Spleen (tissue), 11 donors: ENCODE measurements at regions not wholly inside any gene's neighbourhood (a gene's known extent, or its start where the extent isn't known, plus 50 kb on each side); places are given as distances from the start of the nearest gene placed in this dataset.
"Not testable (repeated sequence)": the region's sequence is repeated elsewhere in the genome, so short reads cannot be mapped to it uniquely, and the experiment has no call there.

ENCODE experiments used
- DNase-seq: peaks from one replicate; pipeline ENCODE4 v3.0.0-alpha.2; 2020
- H3K27ac ChIP-seq, 8 donors: fragments of 200-600 bp; sonication (generic) in 7 of 8; 1 replicate in 4 of 8; 2 replicates in 4 of 8; pipeline versions ENCODE4 v1.5.0 to v1.8.0; 2016 to 2021; ENCODE audit warnings: inconsistent platforms in 4 of 8, mild to moderate bottlenecking in 4 of 8, moderate library complexity in 1 of 8
- H3K27me3 ChIP-seq, 7 donors: fragments of 200-600 bp; sonication (generic) in 6 of 7; replicated peaks in 1 of 7; 1 replicate in 4 of 7; 2 replicates in 3 of 7; pipeline versions ENCODE4 v1.5.0 to v1.8.0; 2016 to 2021; ENCODE audit warnings: inconsistent platforms in 3 of 7, mild to moderate bottlenecking in 1 of 7
- H3K36me3 ChIP-seq, 6 donors: fragments of 200-600 bp; sonication (generic) in 5 of 6; 1 replicate in 4 of 6; 2 replicates in 2 of 6; pipeline versions ENCODE4 v1.5.0 to v1.8.0; 2016 to 2021; ENCODE audit warnings: inconsistent platforms in 2 of 6
- H3K4me1 ChIP-seq, 6 donors: fragments of 200-600 bp; sonication (generic) in 5 of 6; 1 replicate in 3 of 6; 2 replicates in 3 of 6; pipeline versions ENCODE4 v1.5.0 to v1.8.0; 2016 to 2021; ENCODE audit warnings: inconsistent platforms in 3 of 6
- H3K4me3 ChIP-seq, 8 donors: fragments of 200-600 bp; sonication (generic) in 7 of 8; 1 replicate in 4 of 8; 2 replicates in 4 of 8; pipeline versions ENCODE4 v1.5.0 to v1.8.0; 2016 to 2021; ENCODE audit warnings: inconsistent platforms in 4 of 8, mild to moderate bottlenecking in 4 of 8, moderate library complexity in 2 of 8
- H3K9me3 ChIP-seq, 8 donors: fragments of 200-600 bp; sonication (generic) in 7 of 8; 1 replicate in 4 of 8; 2 replicates in 4 of 8; pipeline versions ENCODE4 v1.5.0 to v1.8.0; 2016 to 2021; ENCODE audit warnings: inconsistent platforms in 4 of 8
- POLR2A ChIP-seq, 3 donors: fragments of 450-650 bp; IDR thresholded peaks; one replicate each; pipeline ENCODE4 v1.5.1; 2017; ENCODE audit warnings: antibody characterized with exemption in 3 of 3, mild to moderate bottlenecking in 1 of 3
- POLR2AphosphoS5 ChIP-seq, 3 donors: sonication (generic); formaldehyde crosslinking; IDR thresholded peaks; one replicate each; pipeline ENCODE4 v1.5.1; 2017; ENCODE audit warnings: antibody characterized with exemption in 3 of 3
- WGBS, 5 donors: extraction: QIAGEN DNeasy Blood & Tissue Kit in 3 of 5; methylation state at CpG; one replicate each; pipeline versions ENCODE4 v1.1.5 to v1.1.7; 2013 to 2018; 5-methylcytosine and 5-hydroxymethylcytosine counted together
- intact Hi-C: fragments of 100-400 bp; cut with DNase I; formaldehyde crosslinking; loops from one replicate; pipeline ENCODE4 v1.15.0; 2023; ENCODE audit warnings: low total_unique reads
- TF ChIP-seq, protein P1 (sequence below), 11 experiments: fragments of 200-600 bp in 7 of 11; fragments of 450-650 bp in 4 of 11; sonication (generic) in 4 of 11; IDR thresholded peaks in 8 of 11; conservative IDR thresholded peaks in 3 of 11; 1 replicate in 7 of 11; 2 replicates in 4 of 11; pipeline versions ENCODE4 v1.4.0 to v1.8.0; 2016 to 2021; ENCODE audit warnings: antibody characterized with exemption in 11 of 11, inconsistent platforms in 4 of 11, mild to moderate bottlenecking in 1 of 11
- donor health status: healthy with polysubstance abuse.
- donor health status: DM: no; HTN: no; CAD: no; lungs with moderate emphysema.
- donor health status: DM: no; HTN: no; CAD: no.
- donor health status: Bipolar disorder and iron deficiency.
- donor health status: healthy.
- donor health status: DM: no; HTN: no; CAD: no.
- donor health status: DM: yes; HTN: yes; CAD: no.

GRCh38 chr11:23884341-23884740 is 612.5 kb upstream of the LUZP2 start:
- TF ChIP-seq POLR2A (IDR thresholded peaks at IDR 0.05) (no peak), POLR2AphosphoS5 (IDR thresholded peaks at IDR 0.05) (no peak)
- TF ChIP-seq, protein P1, sequence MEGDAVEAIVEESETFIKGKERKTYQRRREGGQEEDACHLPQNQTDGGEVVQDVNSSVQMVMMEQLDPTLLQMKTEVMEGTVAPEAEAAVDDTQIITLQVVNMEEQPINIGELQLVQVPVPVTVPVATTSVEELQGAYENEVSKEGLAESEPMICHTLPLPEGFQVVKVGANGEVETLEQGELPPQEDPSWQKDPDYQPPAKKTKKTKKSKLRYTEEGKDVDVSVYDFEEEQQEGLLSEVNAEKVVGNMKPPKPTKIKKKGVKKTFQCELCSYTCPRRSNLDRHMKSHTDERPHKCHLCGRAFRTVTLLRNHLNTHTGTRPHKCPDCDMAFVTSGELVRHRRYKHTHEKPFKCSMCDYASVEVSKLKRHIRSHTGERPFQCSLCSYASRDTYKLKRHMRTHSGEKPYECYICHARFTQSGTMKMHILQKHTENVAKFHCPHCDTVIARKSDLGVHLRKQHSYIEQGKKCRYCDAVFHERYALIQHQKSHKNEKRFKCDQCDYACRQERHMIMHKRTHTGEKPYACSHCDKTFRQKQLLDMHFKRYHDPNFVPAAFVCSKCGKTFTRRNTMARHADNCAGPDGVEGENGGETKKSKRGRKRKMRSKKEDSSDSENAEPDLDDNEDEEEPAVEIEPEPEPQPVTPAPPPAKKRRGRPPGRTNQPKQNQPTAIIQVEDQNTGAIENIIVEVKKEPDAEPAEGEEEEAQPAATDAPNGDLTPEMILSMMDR (IDR thresholded peaks at IDR 0.05 in 8 of 11, conservative IDR thresholded peaks at IDR 0.05 in 3 of 11), result no peak
- H3K4me1 ChIP-seq, result no peaks in the 10 kb centered on the region
- intact Hi-C loops, result no loop called here
- no peaks in the 10 kb centered on the region for H3K27me3 ChIP-seq
- H3K27ac ChIP-seq, result no peak overlapping the region
- H3K36me3 ChIP-seq, result no peaks in the 10 kb centered on the region
- H3K9me3 ChIP-seq, result peaks cover 0 to 9% (median 1%) of the 10 kb centered on the region in 8 donors
- H3K4me3 ChIP-seq, result no peak overlapping the region
- no peak for DNase-seq

GRCh38 chr11:23885801-23886200 is 611.1 kb upstream of the LUZP2 start:
- H3K9me3 ChIP-seq, result peaks cover 0 to 8% (median 0%) of the 10 kb centered on the region in 8 donors
- H3K4me1 ChIP-seq, result no peaks in the 10 kb centered on the region
- H3K36me3 ChIP-seq, result no peaks in the 10 kb centered on the region
- no peak overlapping the region for H3K4me3 ChIP-seq
- no peak overlapping the region for H3K27ac ChIP-seq
- TF ChIP-seq, protein P1 (IDR thresholded peaks at IDR 0.05 in 8 of 11, conservative IDR thresholded peaks at IDR 0.05 in 3 of 11), result no peak
- TF ChIP-seq POLR2A (IDR thresholded peaks at IDR 0.05), result no peak
- H3K27me3 ChIP-seq, result no peaks in the 10 kb centered on the region
- 66 to 90% (median 73%) methylated on average over 2 of the region's 2 CpGs for WGBS, 5 donors
- intact Hi-C loops, result no loop called here
- DNase-seq, result no peak

DNA sequence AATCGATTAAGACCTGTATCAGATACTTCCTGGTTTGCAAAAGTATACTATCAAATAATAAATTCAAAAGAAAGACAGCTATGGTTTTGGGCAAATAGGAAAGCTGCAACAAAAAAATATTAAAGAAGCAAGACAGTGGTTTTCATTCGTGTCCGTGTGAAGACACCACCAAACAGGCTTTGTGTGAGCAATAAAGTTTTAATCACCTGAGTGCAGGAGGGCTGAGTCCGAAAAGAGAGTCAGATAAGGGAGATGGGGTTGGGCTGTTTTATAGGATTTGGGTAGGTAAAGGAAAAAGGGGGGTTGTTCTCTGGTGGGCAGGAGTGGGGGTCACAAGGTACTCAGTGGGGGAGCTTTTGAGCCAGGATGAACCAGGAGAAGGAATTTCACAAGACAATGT is 609.7 kb upstream of the LUZP2 start:
- H3K36me3 ChIP-seq, H3K27me3 ChIP-seq, H3K27ac ChIP-seq, intact Hi-C loops, DNase-seq, H3K4me3 ChIP-seq, H3K4me1 ChIP-seq: not testable (repeated sequence)
- H3K9me3 ChIP-seq, result peaks cover 0 to 11% (median 0%) of the 10 kb centered on the region in 8 donors
- 80 to 90% (median 84%) methylated on average over 4 of the region's 4 CpGs for WGBS, 5 donors

DNA sequence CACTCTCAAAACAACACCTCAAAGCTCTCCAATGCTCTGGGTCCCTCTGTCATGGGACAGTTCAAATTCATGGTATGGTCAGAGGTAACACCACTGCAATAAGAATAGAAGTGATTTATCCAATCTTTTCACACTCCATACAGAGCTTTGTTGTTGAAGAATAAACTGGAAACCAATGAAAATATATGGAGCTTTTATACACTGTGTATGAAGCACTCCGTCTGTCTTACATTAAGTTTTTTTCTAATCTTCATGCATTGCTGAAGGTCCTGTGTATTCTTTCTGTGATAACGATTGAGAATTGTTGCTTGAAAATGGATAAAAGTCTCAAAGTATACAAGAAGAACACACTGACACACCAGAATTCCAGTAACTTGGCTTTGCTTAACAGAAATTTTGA is 603.7 kb upstream of the LUZP2 start:
- intact Hi-C loops, result no loop called here
- DNase-seq, result no peak
- no peak overlapping the region for H3K27ac ChIP-seq
- H3K4me1 ChIP-seq, result no peaks in the 10 kb centered on the region
- no peaks in the 10 kb centered on the region for H3K36me3 ChIP-seq
- no peak overlapping the region for H3K4me3 ChIP-seq
- 80 to 94% (median 88%) methylated on average over 2 of the region's 2 CpGs for WGBS, 5 donors
- H3K27me3 ChIP-seq, result no peaks in the 10 kb centered on the region
- peaks cover 0 to 3% (median 0%) of the 10 kb centered on the region in 8 donors for H3K9me3 ChIP-seq
- TF ChIP-seq POLR2A (IDR thresholded peaks at IDR 0.05), result no peak
- TF ChIP-seq, protein P1 (IDR thresholded peaks at IDR 0.05 in 8 of 11, conservative IDR thresholded peaks at IDR 0.05 in 3 of 11), result no peak
- TF ChIP-seq POLR2AphosphoS5 (IDR thresholded peaks at IDR 0.05), result no peak
